IPS-18c (cell line): ENCODE measurements at regions not wholly inside any gene's neighbourhood (a gene's known extent, or its start where the extent isn't known, plus 50 kb on each side); places are given as distances from the start of the nearest gene placed in this dataset.
"Not testable (repeated sequence)": the region's sequence is repeated elsewhere in the genome, so short reads cannot be mapped to it uniquely, and the experiment has no call there.

ENCODE experiments used
- H3K4me3 ChIP-seq: 2 replicates; pipeline ENCODE4 v1.7.0; 2013; ENCODE audit warnings: low read depth, mild to moderate bottlenecking, low read length, moderate library complexity; ENCODE audit not compliant: insufficient read depth
- H3K9me3 ChIP-seq: one replicate; pipeline ENCODE4 v1.6.1; 2013; ENCODE audit warnings: mild to moderate bottlenecking, low read length, moderate library complexity; ENCODE audit not compliant: control insufficient read depth, insufficient read depth

DNA sequence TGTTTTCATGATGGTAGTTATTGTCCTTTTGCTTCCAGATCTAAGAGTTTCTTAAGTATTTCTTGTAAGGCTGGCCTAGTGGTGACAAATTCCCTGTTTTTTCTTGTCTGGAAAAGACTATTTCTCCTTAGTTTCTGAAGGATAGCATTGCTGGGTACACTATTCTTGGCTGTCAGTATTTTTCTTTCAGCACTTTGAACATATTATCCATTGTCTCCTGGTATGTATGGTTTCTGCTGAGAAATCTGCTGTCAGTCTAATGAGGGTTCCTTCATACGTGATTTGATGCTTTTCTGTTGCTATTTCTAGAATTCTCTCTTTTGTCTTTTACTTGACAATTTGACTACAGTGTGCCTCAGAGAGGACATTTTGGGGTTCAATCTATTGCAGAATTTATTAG, 134.3 kb downstream of the CGGBP1 start:
- H3K4me3 ChIP-seq, result no peak overlapping the region
- H3K9me3 ChIP-seq, result no peaks in the 10 kb centered on the region

- H3K9me3 ChIP-seq, result no peaks in the 10 kb centered on the region
Observed at GRCh38 chr3:87920549-87920948, 138.3 kb downstream of the CGGBP1 start.

GRCh38 chr3:87901141-87901540, 157.7 kb downstream of the CGGBP1 start:
- Histone ChIP-seq H3K4me3 (no peak overlapping the region), H3K9me3 (no peaks in the 10 kb centered on the region)

More at GRCh38 chr3:87920549-87920948, 138.3 kb downstream of the CGGBP1 start:
- H3K4me3 ChIP-seq, result no peak overlapping the region

- H3K4me3 ChIP-seq, result no peak overlapping the region
- no peaks in the 10 kb centered on the region for H3K9me3 ChIP-seq
Observed at GRCh38 chr3:87900061-87900460, 158.7 kb downstream of the CGGBP1 start.

- Histone ChIP-seq H3K9me3 (no peaks in the 10 kb centered on the region), H3K4me3 (no peak overlapping the region)
Observed at GRCh38 chr3:87898971-87899370, 159.8 kb downstream of the CGGBP1 start.

- Histone ChIP-seq H3K9me3 (no peaks in the 10 kb centered on the region), H3K4me3 (no peak overlapping the region)
Observed at GRCh38 chr3:87895983-87896382, 162.8 kb downstream of the CGGBP1 start.

DNA sequence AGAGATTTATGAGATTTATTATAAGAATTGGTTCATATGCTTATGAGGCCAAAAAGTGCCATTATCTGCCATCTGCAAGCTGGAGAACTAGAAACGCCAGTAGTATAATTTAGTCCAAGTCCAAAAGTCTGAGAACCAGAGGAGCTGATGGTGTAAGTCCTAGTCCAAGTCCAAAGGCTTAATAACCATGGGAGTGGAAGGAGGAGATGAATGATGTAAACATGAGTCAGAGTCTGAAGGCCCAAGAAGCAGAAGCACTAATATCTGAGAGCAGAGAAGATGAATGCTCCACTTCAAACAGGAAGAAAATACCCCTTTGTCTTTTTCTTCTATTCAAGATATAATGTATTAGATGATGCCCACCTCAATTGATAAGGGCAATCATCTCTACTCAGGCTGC, 185.7 kb downstream of the CGGBP1 start:
- no peak overlapping the region for H3K4me3 ChIP-seq

GRCh38 chr3:87867001-87867400, 191.8 kb downstream of the CGGBP1 start:
- Histone ChIP-seq H3K9me3 (no peaks in the 10 kb centered on the region), H3K4me3 (no peak overlapping the region)

More for the DNA sequence above, 185.7 kb downstream of the CGGBP1 start:
- H3K9me3 ChIP-seq, result no peaks in the 10 kb centered on the region

- no peak overlapping the region for H3K4me3 ChIP-seq
- H3K9me3 ChIP-seq, result no peaks in the 10 kb centered on the region
Observed at GRCh38 chr3:87856126-87856525, 202.7 kb downstream of the CGGBP1 start.

GRCh38 chr3:87855616-87856015, 203.2 kb downstream of the CGGBP1 start:
- H3K4me3 ChIP-seq, result no peak overlapping the region
- H3K9me3 ChIP-seq, result no peaks in the 10 kb centered on the region

DNA sequence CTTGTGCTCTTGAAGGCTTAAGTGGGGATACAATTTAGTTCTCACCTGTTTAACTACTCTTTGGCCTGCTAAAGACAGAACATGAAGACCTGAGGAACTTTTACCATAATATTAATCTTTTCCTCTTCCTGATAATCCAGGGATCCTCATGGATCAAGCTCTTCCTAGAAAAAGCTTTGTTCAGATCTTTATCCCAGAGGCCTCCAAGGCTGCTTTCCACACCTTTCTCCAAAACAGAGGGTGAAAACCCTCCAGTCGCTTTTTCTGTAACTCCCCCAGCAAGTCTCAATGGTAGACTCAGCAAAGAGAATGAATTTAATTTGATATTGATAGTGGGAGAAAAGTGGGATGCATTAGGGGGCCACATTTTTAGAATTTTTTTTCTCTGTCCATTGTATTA, 203.6 kb downstream of the CGGBP1 start:
- H3K4me3 ChIP-seq, result no peak overlapping the region
- H3K9me3 ChIP-seq, result no peaks in the 10 kb centered on the region

- no peaks in the 10 kb centered on the region for H3K9me3 ChIP-seq
- no peak overlapping the region for H3K4me3 ChIP-seq
Observed at GRCh38 chr3:87848003-87848402, 210.8 kb downstream of the CGGBP1 start.

- H3K4me3 ChIP-seq, result no peak overlapping the region
- no peaks in the 10 kb centered on the region for H3K9me3 ChIP-seq
Observed at GRCh38 chr3:87837076-87837475, 221.7 kb downstream of the CGGBP1 start.

DNA sequence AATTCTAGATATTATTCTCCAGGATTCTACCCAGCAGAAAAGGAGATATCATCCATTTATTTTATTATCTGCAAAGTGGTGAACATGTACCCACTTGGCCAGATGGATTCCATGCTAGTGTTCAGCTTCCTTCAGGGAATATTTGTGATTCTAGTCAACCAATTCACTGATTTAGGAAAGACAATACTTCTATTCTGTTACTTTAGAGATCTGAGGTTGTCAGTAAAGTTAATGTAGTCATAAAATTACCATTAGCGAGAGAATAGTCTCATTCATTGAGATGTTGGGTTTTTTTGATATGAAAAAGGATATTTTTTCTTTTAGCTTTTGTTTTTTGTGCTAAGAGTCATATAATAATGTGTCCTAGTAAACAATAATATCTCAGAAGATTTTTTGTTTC, 222.8 kb downstream of the CGGBP1 start:
- Histone ChIP-seq H3K4me3 (no peak overlapping the region), H3K9me3 (no peaks in the 10 kb centered on the region)

GRCh38 chr3:87835236-87835635, 223.6 kb downstream of the CGGBP1 start:
- H3K9me3 ChIP-seq, result no peaks in the 10 kb centered on the region

GRCh38 chr3:87834327-87834726, 224.5 kb downstream of the CGGBP1 start:
- no peaks in the 10 kb centered on the region for H3K9me3 ChIP-seq

More at GRCh38 chr3:87835236-87835635, 223.6 kb downstream of the CGGBP1 start:
- no peak overlapping the region for H3K4me3 ChIP-seq

GRCh38 chr3:87833039-87833377, 225.8 kb downstream of the CGGBP1 start:
- H3K9me3 ChIP-seq, result no peaks in the 10 kb centered on the region
- no peak overlapping the region for H3K4me3 ChIP-seq

More at GRCh38 chr3:87834327-87834726, 224.5 kb downstream of the CGGBP1 start:
- H3K4me3 ChIP-seq, result no peak overlapping the region

- Histone ChIP-seq H3K4me3 (no peak overlapping the region), H3K9me3 (no peaks in the 10 kb centered on the region)
Observed at GRCh38 chr3:87828046-87828445, 230.8 kb downstream of the CGGBP1 start.

DNA sequence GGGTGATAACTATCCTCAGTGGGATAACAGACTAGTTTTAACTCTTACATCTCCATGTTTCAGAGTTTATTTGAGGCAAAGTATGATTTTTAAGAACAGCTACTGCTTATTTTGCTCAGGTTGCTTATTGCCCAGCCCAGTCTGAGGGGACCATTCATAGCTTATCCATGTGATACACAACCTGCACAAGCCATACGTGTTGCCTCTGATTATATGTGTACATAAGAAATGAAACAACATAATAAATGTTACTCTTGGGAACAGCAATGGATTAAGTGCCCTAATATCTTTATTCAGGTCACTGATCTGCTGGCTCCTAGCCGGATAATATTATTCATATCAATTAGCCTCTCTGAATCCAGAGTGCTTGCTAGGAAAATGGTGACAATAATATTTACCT, 236.2 kb downstream of the CGGBP1 start:
- Histone ChIP-seq H3K4me3 (no peak overlapping the region), H3K9me3 (no peaks in the 10 kb centered on the region)

DNA sequence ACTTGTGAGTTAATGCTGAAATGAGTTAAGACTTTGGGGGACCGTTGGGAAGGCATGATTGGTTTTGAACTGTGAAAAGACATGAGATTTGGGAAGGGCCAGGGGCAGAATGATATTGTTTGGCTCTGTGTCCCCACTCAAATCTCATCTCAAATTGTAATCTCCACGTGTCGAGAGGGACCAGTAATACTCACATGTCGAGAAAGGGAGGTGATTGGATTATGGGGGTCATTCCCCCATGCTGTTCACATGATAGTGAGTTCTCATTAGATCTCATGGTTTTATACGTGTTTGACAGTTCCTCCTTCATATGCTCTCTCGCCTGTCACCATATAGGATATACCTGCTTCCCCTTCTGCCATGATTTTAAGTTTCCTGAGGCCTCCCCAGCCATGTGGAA, 245.3 kb downstream of the CGGBP1 start:
- not testable (repeated sequence) for H3K4me3 ChIP-seq, H3K9me3 ChIP-seq
